Activated T-cell treated with anti-CD3 and anti-CD28 coated beads for 4 hours (primary cell): ENCODE measurements at regions not wholly inside any gene's neighbourhood (a gene's known extent, or its start where the extent isn't known, plus 50 kb on each side); places are given as distances from the start of the nearest gene placed in this dataset.

Source experiments
- DNase-seq: peaks from one replicate; pipeline ENCODE4 v3.0.0-alpha.2; 2020

DNA sequence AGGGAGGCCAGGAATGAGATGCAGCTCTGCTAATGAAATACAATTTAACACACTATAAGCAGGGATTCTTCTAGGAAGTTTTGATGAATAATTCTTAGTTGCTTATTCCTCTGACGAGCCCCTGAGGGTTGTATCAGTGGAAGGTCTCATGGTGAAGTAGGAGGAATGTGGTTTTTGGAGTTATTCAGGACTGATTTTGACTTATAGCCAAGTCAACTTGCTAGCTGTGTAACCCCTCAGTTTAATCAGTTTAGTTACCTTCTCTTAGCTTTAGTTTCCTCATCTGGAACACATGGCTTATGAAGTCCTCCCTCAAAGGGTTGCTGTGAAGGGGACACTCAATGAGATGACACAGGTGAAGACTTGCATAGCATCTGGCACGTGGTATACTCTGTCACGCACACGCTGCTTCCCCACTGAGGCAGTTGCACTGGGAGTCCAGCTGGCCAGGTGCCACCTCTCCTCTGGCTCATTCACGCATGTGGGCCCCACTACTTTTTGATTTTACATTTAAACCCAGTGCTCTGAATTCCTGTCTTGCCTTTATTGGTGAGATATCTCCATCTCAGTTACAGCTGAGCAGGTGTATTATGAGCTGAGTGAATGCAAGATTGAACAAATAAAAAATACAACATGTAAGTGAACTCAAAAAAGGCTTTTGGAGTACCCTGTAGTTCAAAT, 415.0 kb downstream of the ARHGEF28 start:
- DNase-seq: no peak

DNA sequence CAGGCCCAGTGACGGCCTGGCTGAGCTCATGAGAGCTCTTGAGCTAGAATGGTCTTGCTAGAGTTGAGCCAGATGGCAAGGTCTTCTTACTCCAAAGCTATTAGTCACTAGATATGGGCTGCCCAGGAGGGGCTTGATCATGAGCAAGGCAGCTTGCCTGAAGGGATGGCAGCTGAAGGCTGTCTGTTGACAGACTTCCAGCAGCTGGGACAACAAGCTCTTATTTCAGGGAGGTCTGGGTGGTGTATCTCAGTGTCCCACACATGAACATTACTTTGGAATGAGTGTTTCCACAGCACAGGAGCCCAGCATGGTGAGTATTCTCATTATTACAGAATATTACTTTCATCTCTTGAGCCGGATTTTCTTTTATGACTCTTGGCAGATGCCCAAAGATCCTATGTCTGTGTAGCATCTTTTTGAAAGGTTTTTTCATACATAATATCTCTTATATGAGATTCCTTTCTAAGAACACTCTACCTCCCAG, 414.1 kb downstream of the ARHGEF28 start:
- no peak for DNase-seq

DNA sequence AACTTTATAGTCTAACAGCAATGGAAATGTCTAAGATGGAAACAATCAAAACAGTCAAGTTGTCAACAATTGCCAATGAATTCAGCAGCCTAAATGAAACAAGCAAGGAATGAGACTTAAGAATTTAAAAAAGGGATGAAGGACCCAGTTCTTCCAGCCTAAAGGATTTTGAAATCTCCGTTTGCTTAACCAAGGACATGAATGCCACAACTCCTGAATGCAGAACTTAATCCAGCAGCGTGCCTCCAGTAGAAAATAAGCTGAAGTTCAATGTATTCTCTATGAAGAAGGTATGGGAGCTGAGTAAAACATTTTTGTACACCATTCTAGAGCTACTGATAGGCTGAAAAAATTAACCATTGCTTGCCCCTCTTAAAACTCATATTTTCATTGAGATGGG, 411.3 kb downstream of the ARHGEF28 start:
- no peak for DNase-seq

DNA sequence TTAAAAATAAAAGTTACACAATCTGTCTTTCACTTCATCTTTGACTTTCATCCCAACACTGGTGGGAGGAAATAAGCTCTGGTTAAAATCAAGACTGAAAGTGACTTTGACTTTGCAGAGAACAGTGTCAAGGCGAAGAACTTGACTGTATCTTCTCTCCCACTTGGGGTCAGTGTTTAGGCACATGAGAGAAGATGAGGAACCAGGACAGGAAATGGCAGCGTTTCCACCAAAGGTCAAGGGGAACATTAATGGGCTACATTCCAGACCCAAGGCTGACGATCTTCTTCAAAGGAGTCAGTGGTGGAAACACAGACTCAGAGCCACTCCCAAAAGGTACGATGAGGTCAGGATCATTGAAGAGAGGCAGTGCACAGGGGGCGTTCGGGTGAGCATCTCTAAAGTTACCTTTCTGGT, 409.5 kb downstream of the ARHGEF28 start:
- no peak for DNase-seq

DNA sequence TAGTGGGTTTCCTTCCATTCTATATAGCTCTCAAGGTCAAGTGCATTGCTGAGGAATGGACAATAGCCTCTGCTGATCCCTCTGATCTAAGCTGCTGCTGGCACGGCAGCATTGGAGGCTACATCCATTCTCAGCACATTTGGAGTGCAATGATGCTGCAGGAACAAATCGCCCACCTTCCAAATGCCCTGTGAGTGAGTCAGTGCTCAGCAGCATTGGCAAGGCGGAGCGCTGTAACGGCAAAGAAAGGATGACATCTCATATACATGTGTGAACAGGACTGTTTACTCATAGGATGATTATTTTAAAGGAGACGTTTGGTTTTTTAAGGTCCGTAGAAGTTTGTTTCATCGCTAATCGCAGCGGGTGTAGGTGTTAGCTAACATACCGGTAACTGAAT, 408.7 kb downstream of the ARHGEF28 start:
- no peak for DNase-seq

DNA sequence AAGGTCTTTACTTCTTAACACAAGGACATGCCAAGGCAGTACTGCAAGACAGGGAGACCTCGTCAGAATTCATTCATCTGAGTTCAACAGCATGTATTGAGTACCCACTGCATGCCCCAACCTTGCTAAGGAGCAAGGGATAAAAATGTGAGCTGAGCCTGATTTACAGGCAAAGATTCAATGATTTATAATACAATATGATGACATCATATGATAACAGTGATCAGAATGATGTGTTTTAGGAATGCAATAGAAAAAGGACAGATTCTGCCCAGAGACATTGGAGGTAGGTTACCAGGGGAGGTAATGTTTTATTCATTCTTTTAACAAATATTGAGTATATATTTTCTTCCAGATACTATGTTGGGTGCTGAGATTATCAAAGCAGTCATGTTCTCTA, 406.6 kb downstream of the ARHGEF28 start:
- no peak for DNase-seq

DNA sequence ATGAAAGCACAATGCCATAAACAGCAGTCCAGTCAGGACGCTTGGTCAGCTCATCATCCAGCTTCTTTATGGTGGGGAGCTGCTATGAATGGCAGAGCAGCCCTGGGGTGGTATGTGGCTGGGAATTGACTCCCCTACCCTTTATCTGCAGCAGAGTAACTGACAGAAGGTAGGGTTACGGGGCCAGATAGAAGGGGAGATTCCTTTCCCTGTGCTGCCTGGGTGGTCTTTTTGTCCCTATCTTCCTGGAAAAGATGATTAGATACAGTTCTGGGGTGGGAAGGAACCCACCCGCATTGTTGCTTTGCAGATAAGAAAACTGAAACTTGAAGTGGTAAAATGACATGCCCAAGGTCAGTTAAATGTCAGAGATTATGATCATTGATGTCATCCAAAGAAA, 405.5 kb downstream of the ARHGEF28 start:
- no peak for DNase-seq

DNA sequence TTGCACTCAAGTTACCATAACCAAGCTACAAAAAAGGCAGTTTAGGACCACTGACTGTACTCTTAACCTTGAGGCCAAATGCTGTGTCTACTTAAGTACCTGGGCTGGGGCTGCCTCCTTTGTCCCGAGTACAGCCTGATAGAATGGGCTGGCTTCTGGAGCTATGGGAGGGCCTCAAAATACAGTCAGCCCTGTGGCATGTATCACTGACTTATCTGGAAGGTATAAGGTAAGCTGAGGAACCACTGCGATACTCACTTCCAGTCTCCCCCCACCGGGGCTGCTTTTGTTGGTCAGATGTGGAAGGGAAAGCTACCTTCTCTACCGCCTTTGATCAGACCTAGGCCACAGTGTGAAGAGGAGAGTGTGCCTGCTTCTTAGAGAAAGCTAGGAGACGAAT, 404.8 kb downstream of the ARHGEF28 start:
- no peak for DNase-seq

DNA sequence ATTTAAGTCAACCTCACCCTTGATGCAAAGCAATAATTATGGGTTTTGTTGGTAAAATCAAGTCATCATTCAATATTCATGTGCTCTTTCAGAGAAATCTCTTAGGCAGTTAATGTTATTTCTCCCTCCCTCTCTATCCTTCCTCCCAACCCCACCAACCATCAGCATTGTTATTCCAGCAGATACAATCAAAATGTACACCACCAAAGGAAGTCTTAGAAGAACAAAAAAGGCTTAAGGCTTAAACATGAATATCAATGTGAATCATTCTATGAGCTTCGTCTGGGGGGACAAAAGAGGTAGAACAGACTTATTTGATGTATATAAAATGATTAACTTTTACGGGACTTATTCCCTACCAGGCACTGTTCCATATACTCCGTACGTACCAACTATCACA, 404.4 kb downstream of the ARHGEF28 start:
- no peak for DNase-seq

DNA sequence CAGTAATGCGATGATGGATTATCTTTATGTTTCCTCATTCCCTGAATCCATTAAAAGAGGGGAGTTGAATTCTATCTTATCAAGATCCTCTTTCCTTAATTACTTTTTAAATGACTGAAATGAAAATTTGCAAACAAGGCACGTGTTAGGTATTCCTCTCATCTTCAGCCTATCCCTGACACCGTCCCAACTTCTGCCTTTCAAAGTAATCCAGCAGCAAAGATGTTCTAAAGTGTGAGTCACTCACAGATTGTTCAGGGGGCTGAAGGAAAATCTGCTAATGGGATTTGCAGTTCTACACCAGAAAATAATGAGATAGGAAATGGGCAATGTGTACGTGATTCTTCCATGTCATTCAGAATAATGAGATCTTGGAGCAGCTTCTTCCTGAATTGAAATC, 403.0 kb downstream of the ARHGEF28 start:
- DNase-seq: no peak

DNA sequence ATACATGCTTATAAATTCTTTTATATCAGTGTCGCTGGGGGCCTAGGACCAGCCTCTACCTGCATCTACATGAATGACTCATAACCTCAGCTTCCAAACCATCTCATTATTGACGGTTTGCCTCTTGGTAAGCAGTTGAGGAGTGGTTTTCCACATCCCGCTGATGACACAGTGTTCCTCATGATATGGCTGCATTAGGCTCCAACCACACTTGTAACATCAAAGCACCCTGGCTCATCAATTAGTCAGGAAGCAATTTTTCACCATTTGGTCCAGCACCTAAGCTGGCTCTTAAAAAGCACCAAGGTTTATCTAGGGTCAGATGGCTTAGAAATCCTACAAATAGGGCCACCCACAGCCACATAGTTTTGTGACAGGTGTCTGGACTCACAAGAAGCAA, 402.4 kb downstream of the ARHGEF28 start:
- DNase-seq: no peak

DNA sequence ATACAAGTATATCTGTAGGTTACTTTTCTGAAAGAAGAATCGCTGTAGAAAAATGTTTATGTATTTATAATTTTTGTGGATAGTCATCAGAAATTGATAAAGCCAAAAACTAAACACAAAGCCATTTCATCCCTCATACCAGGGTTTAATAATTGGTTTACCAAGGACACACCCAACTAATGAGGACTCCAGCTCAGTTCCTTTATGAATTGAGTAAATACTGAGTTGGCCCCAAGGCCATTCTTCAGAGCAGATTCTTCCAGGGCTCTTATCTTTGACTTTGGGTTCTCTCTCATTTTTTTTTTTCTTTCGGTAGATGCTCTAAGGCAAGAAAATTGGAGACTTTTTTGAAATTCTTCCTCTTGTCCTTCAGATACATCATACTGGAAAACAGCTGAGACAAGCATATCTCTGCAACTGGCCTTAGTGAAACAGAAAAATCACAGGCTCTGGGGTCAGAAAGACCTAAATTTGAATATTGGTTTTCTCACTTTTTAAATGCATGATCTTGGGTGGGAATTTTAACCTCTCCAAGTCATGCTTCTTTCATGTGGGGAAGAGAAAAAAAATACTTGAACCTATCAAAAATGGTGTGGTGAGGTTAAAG, 401.8 kb downstream of the ARHGEF28 start:
- DNase-seq: no peak

DNA sequence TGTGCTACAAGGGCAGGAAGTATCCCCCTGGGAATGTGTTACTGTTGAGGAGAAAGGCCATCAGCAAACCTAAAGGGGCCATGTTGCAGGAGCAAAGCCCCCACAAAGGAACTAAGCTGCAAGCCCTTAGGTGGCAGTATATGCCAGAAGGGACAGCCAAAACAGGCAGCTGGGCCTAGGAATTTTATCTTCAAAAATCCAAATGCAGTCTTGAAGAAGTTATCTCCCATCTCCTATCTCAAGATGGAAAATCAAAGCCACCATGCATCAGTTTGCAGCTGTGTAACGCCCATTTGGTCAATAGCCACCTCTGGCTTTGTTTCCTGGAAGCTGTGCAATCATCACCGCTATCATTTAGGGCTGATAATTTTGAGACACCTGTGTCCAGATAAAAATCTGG, 400.3 kb downstream of the ARHGEF28 start:
- no peak for DNase-seq

DNA sequence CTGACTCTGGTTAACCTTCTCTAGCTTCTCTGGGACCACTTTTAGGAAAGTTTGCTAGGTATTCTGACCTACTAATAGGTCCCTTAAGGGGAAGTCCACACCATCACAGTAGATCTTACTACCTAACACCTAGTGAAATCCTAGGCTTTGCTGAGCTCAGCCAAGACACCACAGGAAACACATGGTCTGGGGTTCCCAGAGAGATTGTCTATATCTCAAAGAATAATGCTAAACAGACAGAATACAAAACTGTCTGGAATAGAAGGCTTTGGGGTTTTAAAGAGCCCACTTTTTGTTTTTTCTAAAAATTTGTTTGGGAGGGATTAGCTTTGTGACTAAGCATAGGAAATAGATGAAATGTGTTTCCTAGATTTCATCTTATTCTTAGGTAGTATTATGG, 395.1 kb downstream of the ARHGEF28 start:
- DNase-seq: no peak

DNA sequence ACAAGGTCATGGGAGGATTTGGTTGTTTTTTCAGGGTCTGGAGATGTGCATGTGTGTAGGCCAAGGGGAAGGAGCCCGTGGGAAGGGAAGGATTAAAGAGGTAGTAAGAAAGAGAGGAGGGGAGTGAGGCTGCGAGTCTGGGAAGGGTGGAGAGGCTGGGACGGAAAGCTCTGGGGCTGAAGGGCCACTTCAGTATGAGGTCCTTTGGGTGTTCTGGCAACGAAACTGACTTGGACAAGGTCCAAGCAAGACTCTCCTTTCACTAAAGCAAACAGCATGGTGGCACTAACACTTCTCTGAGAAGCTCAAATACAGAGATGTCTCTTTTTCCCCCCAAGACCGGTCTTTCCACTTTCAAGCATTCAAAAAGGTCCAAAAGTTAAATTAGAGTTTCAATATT, 394.5 kb downstream of the ARHGEF28 start:
- DNase-seq: no peak

DNA sequence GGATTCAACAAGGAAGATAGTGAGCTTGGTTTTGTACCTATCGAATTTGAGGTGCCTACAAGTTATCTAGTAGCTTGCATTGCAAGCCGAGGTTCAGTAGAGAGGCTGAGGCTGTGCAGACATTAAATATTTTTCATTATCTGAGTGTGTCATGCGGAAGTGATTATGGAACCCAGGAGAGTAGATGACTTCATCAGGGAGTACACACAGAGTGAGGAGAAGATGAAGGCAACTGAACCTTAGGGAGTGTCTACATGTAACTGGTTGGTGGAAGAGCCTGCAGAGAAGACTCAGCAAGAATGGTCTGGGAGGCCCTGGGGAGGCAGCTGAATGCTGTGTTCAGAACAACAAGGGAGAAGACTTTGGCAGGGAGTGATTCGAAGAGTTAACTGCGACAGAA, 393.9 kb downstream of the ARHGEF28 start:
- no peak for DNase-seq

DNA sequence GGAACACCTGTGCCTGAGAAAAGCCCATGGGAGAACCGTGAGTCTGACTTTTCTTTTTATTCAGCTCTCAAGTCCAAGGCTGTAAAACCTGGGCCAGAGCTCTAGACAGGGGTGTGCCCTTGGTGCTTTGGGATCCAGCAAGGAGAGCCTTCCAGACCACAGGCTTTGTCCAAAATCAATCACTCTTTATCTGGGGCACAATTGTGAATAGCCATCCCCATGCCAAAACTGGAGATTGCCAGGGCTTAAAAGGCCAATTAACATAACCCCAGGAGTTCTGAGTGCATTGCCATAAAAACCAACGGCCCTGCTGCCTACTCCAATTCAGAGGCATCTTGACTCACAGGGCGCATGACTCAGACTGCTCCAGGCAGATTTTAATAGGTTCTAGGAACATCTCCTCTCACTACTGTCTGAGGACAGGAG, 391.8 kb downstream of the ARHGEF28 start:
- no peak for DNase-seq

DNA sequence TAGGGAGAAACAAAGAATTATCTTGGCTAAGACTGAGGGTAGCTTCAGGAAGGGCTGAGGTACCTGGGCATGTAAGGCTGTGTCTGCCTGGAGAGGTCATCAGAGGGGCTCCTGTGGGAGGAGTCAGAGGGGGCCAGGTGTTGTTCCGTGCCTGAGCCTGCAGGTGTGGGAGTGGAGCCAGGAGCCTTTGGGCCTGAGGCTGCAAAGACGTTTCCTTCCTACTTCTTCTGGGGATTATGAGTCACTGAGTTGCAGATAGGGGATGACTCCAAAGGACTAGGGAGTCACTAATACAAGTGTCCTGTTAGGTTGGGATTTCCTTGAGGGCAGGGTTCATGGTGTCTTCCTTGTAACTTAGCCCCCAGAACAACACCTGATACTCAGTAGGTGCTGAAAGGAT, 391.1 kb downstream of the ARHGEF28 start:
- DNase-seq: no peak

DNA sequence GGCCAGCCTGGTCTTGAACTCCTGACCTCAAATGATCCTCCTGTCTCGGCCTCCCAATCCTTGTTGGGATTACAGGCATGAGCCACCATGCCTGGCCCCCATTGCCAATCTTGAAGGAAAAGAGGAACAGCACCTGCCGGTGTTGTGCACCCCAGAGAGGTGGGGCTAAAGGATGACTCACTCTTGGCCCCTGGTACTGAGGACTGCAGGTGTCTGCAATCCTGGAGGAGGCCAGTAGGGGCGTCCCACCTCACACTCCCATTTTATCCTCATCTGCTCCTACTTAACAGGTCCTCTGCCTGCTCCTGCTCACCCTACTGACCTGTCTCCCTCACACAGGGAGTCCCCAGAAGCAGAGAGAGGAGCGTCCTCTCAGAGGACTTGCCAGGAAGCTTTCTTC, 390.4 kb downstream of the ARHGEF28 start:
- no peak for DNase-seq

DNA sequence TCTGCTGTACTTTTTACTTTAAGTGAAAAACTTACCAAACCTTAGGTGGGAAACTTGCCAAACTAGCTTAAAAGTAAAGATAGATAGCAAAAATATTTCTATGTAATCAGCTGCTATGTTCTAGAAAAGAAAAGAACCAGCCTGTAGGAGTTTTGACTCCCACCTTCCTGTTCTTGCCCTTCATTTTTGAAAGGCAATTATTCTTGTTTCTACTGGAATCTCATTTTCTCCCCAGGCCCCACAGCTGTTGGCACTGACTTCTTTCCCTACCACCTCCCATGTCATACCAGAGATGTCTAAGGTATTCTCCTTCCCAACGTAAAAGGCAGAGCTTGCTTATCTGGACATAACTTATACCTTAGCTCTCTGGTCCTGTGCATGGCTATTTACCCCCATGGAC, 389.7 kb downstream of the ARHGEF28 start:
- DNase-seq: no peak

DNA sequence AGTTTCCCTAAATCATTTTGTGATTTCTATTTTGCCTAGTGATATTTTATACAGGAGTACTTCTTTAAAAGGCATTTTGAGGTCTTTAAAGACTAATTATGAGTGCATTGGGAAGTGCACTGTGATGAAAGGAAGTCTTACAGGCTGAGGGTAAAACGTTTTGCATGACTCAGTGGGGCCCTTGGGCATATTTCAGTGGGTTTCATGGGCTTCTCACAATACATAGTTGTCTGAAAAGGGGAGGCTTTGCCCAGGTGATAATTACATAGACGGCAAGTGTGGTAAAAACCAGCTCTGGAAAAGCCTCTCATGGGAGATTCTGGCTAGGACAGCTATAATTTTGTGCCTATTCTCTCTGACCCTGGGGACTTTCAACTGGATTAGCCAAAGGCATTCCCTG, 387.2 kb downstream of the ARHGEF28 start:
- DNase-seq: no peak

DNA sequence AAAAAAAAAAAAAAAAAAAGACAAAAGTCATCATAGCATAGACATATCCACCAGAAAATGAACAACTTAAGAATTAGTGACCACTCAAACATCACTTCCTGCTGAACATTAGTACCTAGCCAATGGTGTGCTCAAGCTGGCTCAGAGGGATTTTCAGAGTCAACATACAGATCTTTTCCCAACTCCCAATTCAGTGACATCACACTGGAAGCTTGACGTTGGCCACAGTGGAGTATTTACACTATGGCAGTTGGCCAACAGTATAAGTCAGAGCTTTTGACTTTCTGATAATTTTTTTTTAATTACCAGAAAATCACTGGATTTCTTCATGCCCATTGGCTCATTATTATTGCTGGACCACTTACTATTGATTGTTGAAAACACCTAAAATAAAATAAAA, 383.5 kb downstream of the ARHGEF28 start:
- no peak for DNase-seq

DNA sequence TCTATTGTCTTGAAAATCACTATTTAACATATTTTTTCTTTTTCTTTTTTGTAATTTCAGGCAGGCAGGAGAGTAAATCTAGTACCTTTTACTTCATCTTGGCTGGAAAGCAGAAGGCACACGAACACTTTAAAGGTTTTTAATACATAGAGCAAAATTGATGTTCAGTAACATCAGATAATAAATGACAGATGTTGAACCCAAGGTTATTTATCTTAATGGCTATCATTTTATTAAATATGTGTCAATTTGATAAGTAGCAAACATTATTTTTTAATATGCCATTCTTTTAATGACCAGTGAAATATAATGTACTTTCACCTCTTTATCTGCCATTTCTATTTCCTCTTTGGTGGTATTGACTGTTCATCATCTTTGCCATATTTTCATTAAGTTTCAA, 381.2 kb downstream of the ARHGEF28 start:
- DNase-seq: no peak

DNA sequence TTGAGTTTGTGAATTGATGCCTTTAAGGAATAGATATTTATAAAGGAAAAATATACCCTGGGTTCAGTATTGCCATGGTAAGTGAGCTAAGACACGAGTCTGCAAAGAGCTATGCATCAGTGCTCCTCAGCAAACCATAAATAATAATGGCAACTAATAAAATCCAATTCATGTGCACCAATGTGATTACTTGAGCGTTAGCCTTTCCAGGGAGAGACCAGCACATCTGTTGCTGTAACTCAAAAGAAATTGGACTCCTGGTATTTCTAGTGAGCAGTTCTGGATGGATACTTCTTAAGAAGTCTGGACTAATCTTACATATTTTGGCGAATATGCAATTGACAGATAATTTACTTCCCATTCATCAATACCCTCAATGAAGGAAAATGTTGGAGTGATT, 373.3 kb downstream of the ARHGEF28 start:
- no peak for DNase-seq

DNA sequence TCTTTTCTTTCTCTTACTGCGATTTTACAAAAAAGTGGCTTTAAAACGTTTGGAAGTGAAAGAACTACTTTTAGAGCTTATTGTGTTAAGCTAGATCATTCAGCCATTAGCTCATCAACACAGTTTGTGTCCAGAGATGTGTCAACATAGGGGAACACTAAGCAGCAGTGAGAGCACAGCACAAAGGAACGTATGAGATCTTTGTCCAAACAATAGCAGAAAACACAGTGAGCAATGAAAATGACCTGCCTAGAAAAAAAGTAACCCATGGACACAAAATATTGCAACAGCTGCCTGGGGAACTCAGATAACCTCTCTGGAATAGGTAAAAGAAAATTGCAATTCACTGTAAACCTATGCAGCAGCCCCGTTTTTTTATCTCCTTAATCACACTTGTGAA, 372.5 kb downstream of the ARHGEF28 start:
- no peak for DNase-seq
